HL-60/S4 treated with retinoic acid at 250 ng/mL for 4 days and 3 days (cell line): ENCODE measurements at regions not wholly inside any gene's neighbourhood (a gene's known extent, or its start where the extent isn't known, plus 50 kb on each side); places are given as distances from the start of the nearest gene placed in this dataset.

Source experiments
- in situ Hi-C: fragments of 300-500 bp; cut with MboI; formaldehyde crosslinking; loops from 2 replicates; pipeline ENCODE4 v1.7.0; 2022; ENCODE audit warnings: low sequenced_read_pairs

DNA sequence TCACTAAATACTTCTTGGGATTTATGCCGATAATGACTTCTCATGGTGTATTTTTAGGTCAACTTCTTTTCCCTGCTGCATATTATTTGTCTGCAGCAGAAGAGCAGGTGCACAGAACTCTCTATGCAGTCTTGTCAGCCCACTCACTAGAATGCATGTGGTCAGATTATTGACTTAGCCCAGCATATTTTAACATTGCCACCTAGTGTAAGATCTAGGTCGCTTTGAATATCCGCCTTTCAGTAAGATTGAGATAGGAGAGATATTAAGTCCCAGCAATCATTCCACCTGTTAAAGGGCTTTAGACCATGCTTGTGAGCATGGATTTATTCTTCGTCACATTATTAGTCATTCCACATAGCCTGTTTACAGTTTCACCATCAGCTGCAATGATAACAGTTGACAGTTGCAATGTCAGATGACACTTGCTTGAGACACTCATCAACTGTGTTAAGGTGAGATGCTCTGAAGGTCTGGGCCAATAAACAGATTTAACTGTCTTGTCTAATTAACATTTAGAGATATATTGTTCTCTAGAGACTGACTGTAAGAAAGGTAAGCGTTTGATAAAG, 491.7 kb downstream of the ARL4A start:
- in situ Hi-C loops: no loop called here

DNA sequence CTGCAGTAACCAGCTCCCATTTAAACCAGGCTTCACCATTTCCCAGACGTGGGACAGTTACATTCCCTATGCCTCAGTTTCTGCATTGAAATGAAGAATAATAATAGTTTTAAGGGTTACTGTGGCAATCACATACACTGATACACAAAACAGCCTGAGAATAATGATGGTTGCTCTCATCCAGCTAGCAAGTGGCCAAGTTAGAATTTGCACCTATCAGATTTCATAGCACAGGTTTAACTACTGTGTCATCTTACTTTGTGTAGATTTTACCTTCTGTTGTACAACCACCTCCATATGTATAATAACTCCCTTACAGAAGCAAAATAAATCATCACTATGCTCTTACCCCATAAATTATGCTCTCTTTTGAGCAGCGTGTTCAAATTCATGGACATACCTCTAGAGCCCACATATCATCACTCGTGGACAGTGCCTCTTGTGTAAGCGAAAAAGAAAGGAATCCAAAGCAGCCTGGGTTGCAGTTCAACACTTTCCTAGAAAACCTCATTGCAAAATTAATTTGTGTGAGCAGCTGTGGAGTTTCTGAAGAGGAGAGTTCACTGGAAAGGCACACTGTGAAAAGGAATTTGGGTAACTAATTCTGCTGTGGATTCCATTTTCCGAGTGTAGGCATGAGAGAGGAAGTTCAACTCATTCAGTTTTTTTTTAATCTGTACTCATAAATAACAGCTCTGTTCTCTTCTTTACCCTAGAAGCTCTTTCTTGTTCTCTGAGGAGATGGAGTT, 492.5 kb downstream of the ARL4A start:
- in situ Hi-C loops: no loop called here

DNA sequence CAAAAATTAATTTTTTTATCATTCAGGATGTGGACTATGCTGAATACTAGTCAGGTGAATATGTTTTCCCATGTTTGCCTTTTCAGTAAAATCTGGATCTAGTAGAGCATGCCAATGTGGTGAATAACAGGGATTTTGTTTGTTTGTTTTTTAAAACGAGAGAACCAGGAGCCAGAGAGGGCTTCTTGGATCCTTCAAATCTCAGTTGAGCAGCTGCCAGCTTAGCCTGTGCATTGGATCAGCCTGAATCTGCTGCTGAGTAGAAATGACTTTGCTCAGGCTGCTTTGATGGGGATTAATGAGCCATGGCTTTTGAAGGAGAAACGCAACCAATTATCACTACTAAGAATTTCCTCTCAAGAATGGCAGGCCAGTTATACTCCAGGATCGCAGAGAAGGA, 493.8 kb downstream of the ARL4A start:
- in situ Hi-C loops: no loop called here

DNA sequence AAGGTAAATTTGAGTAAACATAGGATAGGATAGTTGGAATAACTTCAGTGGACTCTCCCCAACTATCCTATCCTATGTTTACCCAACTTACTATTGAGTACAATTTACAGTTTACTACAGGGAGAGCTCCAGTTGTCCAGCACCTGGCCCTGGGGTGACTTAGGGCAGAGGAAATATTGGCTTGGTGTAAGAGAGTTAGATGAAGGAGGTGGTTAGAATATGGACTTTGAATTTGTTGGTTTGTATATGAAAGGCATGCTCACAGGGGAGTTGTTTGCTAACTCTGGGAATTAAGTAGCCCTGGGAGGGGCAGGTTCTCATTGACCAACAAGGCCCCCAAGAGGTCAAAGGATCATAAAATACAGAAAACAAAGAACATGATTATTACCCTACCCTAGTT, 497.7 kb downstream of the ARL4A start:
- in situ Hi-C loops: no loop called here

DNA sequence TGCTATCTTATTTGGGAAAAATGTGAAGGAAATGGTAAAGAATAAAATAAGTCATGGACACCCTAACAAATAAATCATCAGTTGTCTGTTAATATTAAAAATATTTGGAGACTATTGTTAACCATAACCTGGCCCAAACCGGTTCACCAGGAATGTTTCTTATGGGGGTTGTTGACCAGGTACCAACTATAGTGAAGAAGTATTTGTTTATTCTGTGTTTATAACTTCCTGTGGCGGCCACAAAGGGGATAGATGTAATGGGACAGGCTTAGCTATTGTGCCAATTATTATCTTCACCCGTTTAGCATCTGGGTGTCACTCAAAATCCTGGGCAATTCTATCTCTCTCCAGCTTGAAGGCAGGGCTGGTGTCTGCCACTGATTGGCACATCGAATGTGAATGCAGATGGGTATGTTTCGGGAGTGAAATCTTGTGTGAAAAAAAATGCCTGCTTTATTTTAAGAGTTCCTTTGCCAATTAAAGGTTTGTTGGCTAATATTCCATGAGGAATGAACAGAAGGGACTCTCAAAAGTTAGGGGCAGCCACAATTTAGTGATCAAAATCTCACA, 500.9 kb downstream of the ARL4A start:
- in situ Hi-C loops: no loop called here

- in situ Hi-C loops: no loop called here
These were observed 501.5 kb downstream of the ARL4A start for GRCh38 chr7:13188922-13189321.

DNA sequence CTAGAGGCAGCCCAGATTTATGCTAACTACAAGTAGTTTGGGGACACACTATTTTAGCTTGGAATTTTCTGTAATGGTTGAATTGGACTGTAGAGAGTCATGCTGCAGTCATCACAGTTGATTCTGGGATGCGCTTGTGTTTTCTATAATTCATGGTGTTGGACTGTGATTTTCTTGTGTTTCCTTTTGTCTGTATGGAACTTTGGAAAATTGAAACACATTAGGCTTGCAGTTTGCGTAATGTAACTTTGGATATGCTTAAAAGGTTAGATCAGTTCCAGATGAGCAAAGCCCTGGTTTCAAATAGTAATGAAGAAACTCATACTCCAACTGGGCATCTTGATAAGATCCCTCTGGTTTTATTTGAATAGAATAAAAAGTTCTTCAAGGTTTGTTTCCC, 502.2 kb downstream of the ARL4A start:
- in situ Hi-C loops: no loop called here

DNA sequence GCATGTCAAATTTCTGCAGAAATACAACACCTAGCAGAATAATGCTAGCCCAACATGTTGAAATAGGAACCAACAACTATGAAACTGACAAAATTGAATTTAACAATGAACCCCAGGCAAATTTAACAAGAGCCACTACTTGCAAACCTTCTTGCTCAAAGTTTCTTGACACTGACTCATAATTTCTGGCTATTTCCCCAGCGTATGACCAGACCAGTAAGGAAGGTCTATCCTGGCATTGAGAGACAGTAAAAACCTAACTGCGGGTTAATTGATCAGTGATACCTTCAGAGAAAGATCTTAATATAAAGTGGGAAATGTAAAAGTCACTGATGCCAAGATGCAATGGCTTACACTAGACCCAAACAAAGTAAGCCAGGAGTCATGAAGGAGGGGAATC, 510.1 kb downstream of the ARL4A start:
- in situ Hi-C loops: no loop called here

DNA sequence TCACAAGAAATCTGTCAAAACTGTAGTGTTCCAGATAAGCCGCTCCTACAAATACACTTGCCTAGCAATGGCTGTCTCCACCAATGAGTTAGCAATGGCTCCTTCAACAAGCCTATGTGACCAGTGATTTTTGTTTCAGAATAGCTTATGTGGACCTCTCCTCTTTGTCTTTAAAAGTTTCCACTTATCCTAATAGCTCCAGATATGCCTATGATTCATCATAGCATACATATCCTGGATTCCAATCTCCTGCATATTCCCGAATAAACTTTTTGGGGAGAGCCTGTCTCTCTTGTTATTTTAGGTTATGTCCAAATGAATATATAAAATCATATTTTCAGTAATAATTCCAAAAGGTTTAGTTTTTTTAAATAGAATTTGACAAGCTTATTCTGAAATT, 510.6 kb downstream of the ARL4A start:
- in situ Hi-C loops: no loop called here

DNA sequence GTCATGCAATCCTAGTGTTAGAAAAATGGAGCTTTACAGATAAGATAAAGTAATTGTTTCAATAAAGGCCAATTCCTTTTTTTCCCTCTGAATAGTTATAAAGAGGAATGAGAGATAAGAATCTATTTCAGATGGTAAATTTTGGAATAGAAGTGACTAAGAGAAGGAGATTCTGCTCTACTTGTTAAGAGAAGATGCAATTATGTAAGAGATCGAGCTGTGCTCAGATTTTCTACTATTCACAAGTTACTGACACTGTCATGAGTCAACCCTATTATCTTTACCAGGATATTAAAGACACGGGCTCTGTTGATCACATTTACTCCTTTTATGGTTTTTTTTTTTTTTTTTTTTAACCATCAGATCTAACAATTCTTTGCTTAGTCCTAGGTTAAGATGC, 511.3 kb downstream of the ARL4A start:
- in situ Hi-C loops: no loop called here

- in situ Hi-C loops: no loop called here
These were observed 514.2 kb downstream of the ARL4A start for GRCh38 chr7:13201628-13202027.

- in situ Hi-C loops: no loop called here
These were observed 530.3 kb downstream of the ARL4A start for GRCh38 chr7:13217768-13218167.

- in situ Hi-C loops: no loop called here
These were observed 537.6 kb downstream of the ARL4A start for GRCh38 chr7:13225068-13225467.

DNA sequence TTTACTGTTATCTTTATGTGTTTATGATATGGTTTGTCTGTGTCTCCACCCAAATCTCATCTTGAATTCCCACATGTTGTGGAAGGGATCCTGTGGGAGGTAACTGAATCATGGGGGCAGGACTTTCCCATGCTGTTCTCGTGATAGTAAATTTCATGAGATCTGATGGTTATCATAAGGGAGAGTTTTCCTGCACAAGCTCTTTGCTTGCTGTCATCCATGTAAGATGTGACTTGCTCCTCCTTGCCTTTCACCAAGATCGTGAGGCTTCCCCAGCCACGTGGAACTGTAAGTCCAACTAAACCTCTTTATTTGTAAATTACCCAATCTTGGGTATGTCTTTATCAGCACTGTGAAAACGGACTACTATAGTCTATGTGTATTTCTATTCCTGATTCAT, 539.0 kb downstream of the ARL4A start:
- in situ Hi-C loops: no loop called here

DNA sequence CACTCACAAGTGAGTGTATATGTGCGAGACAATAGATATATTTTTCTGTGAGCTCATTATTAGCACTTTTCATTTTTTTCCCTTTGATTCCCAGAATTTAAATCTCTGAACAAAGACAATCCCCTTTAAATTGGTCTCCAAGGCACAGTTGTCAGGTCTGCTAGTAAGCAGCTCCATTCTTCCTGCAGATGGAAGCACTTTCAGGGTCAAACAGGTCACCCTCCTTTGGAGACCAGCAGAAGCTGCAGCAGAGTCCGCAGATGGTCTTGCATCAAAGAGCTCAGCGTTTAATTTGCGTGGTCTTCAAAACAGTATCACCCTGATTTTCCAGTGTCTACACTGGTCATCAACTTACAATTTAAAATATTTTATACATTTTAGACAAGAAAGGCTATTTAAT, 543.8 kb downstream of the ARL4A start:
- in situ Hi-C loops: no loop called here

DNA sequence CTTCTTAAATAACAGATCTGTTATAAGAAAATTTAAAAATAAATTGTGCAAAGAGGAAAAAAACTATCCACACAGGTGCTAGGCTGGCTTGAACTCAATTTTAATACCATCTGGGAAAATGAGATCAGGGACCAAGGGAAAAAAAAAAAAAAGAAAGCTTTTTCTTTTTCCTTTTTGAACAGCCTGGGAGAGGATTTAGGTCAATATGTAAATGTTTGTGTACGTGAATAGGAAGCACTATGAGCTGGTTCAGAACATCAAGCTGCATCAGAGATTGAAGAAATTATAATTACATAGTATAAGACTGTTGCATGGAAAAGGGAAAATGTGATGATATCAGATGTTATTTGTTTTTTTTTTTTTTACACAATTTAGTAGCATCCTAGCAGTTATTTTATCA, 548.0 kb downstream of the ARL4A start:
- in situ Hi-C loops: no loop called here

GRCh38 chr7:13236026-13236425, 548.6 kb downstream of the ARL4A start:
- in situ Hi-C loops: no loop called here

GRCh38 chr7:13240349-13240748, 552.9 kb downstream of the ARL4A start:
- in situ Hi-C loops: no loop called here

DNA sequence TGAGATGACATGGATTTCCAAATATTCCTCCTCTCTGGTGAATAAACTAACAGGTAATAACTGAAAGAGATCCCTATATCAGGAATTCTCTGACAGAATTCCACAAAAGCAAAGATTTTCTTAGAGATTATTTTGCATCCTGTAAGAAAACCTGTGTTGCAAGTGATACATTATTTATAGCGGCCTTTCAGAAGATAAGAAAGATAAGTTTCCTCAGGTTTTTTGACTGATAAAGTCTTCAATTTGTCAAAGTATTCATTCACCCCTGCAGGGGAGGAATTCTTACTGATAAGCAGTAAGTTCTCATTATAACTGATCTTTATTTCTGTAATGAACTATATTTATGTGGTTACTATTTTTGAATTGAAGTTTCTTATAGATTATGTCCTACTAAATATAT, 554.0 kb downstream of the ARL4A start:
- in situ Hi-C loops: no loop called here

- in situ Hi-C loops: loop anchor here (25.0 kb wide), 2 partner anchors 620 to 720 kb away; no protein-coding TSS in a partner anchor
These were observed 570.2 kb downstream of the ARL4A start for GRCh38 chr7:13257661-13258060.

DNA sequence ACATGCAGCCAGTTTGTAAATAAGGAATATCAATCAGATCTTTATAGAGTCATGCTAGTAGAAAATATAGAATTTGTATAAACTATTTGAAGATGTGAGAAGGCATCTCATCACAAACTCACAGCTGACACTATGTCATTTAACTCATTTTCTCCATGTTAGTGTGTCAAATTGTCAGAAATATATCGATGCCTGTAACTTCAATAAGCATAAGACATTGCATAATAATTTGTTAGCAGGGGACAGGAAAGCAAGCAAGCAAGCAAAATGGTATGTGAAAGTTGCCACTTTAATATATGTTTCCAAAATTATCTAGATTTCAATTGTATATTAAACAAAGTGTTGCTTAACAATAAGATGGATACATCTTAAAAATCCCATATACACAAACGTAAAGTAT, 571.0 kb downstream of the ARL4A start:
- in situ Hi-C loops: loop anchor here (25.0 kb wide), 2 partner anchors 621 to 721 kb away; no protein-coding TSS in a partner anchor

- in situ Hi-C loops: loop anchor here (25.0 kb wide), 2 partner anchors 623 to 723 kb away; no protein-coding TSS in a partner anchor
These were observed 572.5 kb downstream of the ARL4A start for GRCh38 chr7:13259930-13260329.
